H54 (cell line): ENCODE measurements at regions not wholly inside any gene's neighbourhood (a gene's known extent, or its start where the extent isn't known, plus 50 kb on each side); places are given as distances from the start of the nearest gene placed in this dataset.

ENCODE experiments used
- DNase-seq: peaks from one replicate; pipeline ENCODE4 v3.0.0; 2011; ENCODE audit warnings: low spot score, mixed read lengths; ENCODE audit not compliant: insufficient read length
- FAIRE-seq: peaks from 3 replicates; lab custom pipeline; 2011; peaks lifted over from hg19 to GRCh38; lab: Jason Lieb, UNC
- POLR2A ChIP-seq: IDR thresholded peaks from 2 replicates; pipeline ENCODE4 v1.6.1; 2011; ENCODE audit warnings: low read depth, mild to moderate bottlenecking, low read length

- DNase-seq (no peak), FAIRE-seq (no peak)
- no peak for TF ChIP-seq POLR2A
These were observed 1090.0 kb upstream of the EYS start for GRCh38 chr6:66796987-66797386.

DNA sequence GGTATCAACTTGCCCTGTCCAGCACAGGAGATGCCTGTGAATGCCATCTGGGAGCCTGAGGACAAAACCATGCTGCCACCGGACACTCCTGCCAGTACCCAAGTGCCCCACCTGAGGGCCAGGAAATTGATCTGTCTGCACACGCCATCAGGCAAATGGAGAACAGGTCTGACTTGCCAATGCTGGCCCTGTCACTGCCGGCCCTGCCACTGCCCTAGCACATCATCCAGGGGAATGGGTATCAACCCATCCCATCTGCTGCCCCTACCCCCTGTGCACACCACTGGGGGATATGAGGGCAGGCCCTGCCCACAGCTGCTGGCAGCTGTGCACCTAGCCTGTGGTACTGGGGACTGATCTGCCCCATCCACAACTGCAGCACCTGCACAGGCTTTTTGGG lies 1081.6 kb upstream of the EYS start:
- FAIRE-seq (no peak), DNase-seq (no peak)
- TF ChIP-seq POLR2A: no peak

GRCh38 chr6:66772800-66773199 lies 1065.8 kb upstream of the EYS start:
- FAIRE-seq (peak; percentile 36), DNase-seq (no peak)
- no peak for TF ChIP-seq POLR2A

GRCh38 chr6:66771626-66772025 lies 1064.6 kb upstream of the EYS start:
- no peak for TF ChIP-seq POLR2A
- DNase-seq (no peak), FAIRE-seq (no peak)

DNA sequence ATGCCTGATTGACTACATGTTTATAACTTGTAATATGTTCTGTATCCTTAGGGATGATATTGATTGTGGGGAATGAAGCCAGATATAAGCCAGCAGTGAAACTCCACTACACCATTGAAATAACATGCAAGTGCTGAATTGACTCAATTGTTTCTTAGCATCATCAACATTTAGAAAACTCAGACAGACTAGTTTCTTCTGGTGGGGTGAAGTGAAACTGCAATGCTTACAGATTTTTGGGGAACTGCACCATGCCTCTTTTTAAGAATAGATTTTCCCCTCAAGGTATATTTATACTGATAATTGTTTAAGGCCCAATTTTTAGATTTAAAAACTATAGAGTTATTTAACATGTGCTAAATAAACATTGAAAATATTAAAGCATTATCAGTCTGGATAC lies 1044.6 kb upstream of the EYS start:
- DNase-seq (no peak), FAIRE-seq (no peak)
- TF ChIP-seq POLR2A: no peak

GRCh38 chr6:66740346-66740745 lies 1033.3 kb upstream of the EYS start:
- no peak for TF ChIP-seq POLR2A
- FAIRE-seq: no peak
- no peak for DNase-seq

- no peak for TF ChIP-seq POLR2A
- DNase-seq (no peak), FAIRE-seq (peak; percentile 53)
These were observed 1028.3 kb upstream of the EYS start for GRCh38 chr6:66735106-66735890.

GRCh38 chr6:66731310-66731709 lies 1024.3 kb upstream of the EYS start:
- no peak for FAIRE-seq
- no peak for TF ChIP-seq POLR2A

DNA sequence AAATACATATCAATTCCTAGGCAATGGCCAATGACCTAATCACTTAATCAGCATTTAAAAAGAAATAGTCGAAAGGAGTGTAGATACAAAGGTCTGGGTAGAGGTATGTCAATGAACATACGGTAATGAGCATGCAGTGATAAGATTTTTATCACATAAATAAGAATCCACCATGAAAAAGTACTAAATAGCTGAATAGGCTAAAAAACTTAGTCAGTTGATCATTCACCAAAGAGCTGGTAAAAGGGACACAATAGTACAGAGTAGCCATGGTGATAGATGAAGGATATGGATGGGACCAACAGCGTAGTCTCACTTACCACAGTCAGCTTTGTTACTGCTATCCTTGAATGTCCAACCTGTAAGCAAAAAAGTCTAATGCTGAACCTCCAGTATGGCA lies 1018.6 kb upstream of the EYS start:
- no peak for FAIRE-seq

More at GRCh38 chr6:66731310-66731709, 1024.3 kb upstream of the EYS start:
- DNase-seq: no peak

GRCh38 chr6:66717801-66718200 lies 1010.8 kb upstream of the EYS start:
- DNase-seq: no peak
- no peak for FAIRE-seq
- TF ChIP-seq POLR2A: no peak

More for the DNA sequence above, 1018.6 kb upstream of the EYS start:
- DNase-seq: no peak
- no peak for TF ChIP-seq POLR2A

DNA sequence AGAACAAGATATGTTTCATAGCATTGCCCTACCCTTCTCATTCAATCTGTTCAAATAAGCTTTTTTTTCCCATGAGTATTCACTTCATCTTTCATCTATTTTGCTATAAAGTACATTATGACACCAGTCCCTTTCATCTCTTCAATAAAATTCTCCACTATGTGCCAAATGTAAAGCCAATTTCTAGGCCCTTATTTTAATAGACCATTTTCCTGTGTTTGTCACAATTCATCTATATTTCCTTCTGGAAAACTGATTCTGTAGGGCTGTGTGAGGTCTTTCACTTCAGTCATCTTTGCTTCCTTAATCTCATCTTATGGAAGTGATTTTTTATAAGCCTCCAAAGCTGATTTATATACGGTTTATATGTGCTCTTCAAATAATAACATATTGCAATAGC lies 992.4 kb upstream of the EYS start:
- DNase-seq (no peak), FAIRE-seq (no peak)
- no peak for TF ChIP-seq POLR2A

DNA sequence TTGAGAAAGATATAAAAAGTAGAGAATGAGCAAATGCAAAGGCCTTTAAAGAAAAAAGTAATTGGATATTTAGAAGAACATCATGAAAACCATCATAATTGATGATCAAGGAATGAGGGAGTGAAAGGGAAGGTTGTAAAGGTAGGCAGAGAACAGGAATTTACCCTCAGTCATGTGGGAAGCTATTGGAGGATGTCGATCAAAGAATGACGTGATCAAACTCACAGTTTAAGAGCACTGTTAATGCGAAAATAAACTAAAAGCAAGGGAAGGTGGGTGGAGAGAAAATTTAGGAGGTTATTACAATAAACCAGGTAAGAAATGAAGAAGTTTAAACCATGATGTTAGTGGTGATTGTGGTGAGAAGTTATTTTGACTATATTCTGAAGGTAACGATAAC lies 982.6 kb upstream of the EYS start:
- FAIRE-seq (no peak), DNase-seq (no peak)
- TF ChIP-seq POLR2A: no peak

DNA sequence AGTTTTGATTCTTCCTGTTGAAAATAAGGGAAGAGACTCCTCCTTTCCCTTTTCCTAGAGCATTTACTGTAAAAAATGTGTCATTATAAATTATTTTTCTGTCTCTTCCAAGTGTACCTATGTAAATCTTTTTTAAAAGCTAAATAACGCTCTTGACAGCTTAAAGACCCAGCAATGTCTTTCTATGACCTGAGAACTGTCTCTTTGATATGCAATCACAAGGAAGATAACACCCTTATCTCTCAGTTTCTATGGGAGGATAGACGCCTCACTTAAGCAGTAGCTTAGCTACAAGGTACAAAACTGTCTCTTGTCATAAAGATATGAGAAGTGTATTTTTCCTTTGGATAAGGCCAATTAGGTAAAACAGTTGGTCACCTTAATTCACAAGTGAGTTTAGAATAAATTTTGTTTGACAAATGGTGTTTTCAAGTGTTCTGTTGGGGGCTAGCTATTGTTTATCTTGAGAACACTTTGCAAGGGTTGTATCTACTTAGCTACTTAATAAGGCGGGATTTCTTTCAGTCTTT lies 980.6 kb upstream of the EYS start:
- DNase-seq: no peak
- TF ChIP-seq POLR2A: no peak
- no peak for FAIRE-seq

GRCh38 chr6:66675906-66676305 lies 968.9 kb upstream of the EYS start:
- FAIRE-seq (no peak), DNase-seq (no peak)
- no peak for TF ChIP-seq POLR2A

GRCh38 chr6:66664112-66664511 lies 957.1 kb upstream of the EYS start:
- FAIRE-seq (no peak), DNase-seq (no peak)
- no peak for TF ChIP-seq POLR2A
